Natural killer cell (primary cell): ENCODE measurements at regions not wholly inside any gene's neighbourhood (a gene's known extent, or its start where the extent isn't known, plus 50 kb on each side); places are given as distances from the start of the nearest gene placed in this dataset.

ENCODE experiments used
- ATAC-seq, 3 donors: fragments of 150-1000 bp in 2 of 3; fragments of 200-7000 bp in 1 of 3; cut with Tn5 transposase; 1 replicate in 1 of 3; 2 replicates in 2 of 3; pipeline ENCODE4 v1.10.0; 2021; ENCODE audit warnings: mild to moderate bottlenecking in 2 of 3, moderate library complexity in 2 of 3
- DNase-seq, 2 donors: peaks; one replicate each; pipeline versions ENCODE4 v3.0.0 to v3.0.0-alpha.2; 2013 to 2021; ENCODE audit warnings: mixed read lengths in 1 of 2
- H3K27ac ChIP-seq: one replicate; pipeline ENCODE4 v1.5.1; 2013; ENCODE audit warnings: mild to moderate bottlenecking, low read length
- H3K27me3 ChIP-seq: one replicate; pipeline ENCODE4 v1.6.1; 2013; ENCODE audit warnings: low read length; ENCODE audit not compliant: control insufficient read depth, insufficient read depth
- H3K36me3 ChIP-seq: one replicate; pipeline ENCODE4 v1.6.1; 2013; ENCODE audit warnings: low read length; ENCODE audit not compliant: control insufficient read depth, insufficient read depth
- H3K4me1 ChIP-seq: one replicate; pipeline ENCODE4 v1.6.1; 2013; ENCODE audit warnings: low read length; ENCODE audit not compliant: control insufficient read depth, insufficient read depth
- H3K4me3 ChIP-seq: one replicate; pipeline ENCODE4 v1.5.1; 2013; ENCODE audit warnings: low read length
- H3K9me3 ChIP-seq: one replicate; pipeline ENCODE4 v1.6.1; 2013; ENCODE audit warnings: low read length; ENCODE audit not compliant: control insufficient read depth, insufficient read depth
- H3K27ac Mint-ChIP-seq, 2 donors: one replicate each; pipeline ENCODE4 v1.8.0; 2022; ENCODE audit warnings: mild to moderate bottlenecking in 2 of 2, mixed read lengths in 2 of 2, moderate library complexity in 1 of 2
- H3K27me3 Mint-ChIP-seq, 2 donors: one replicate each; pipeline ENCODE4 v1.8.0; 2022; ENCODE audit warnings: low read depth in 2 of 2, mixed read lengths in 2 of 2
- H3K36me3 Mint-ChIP-seq: one replicate; pipeline ENCODE4 v1.8.0; 2022; ENCODE audit warnings: mixed read lengths
- H3K4me1 Mint-ChIP-seq, 2 donors: one replicate each; pipeline ENCODE4 v1.8.0; 2022; ENCODE audit warnings: mixed read lengths in 2 of 2
- H3K4me3 Mint-ChIP-seq: one replicate; pipeline ENCODE4 v1.8.0; 2022; ENCODE audit warnings: mild to moderate bottlenecking, moderate library complexity, mixed read lengths
- H3K9me3 Mint-ChIP-seq, 2 donors: one replicate each; pipeline ENCODE4 v1.8.0; 2022; ENCODE audit warnings: mixed read lengths in 2 of 2
- WGBS: methylation state at CpG from one replicate; pipeline ENCODE4 v1.1.7; 2013; ENCODE audit warnings: missing lambda C conversion rate; ENCODE audit not compliant: insufficient coverage; 5-methylcytosine and 5-hydroxymethylcytosine counted together
- intact Hi-C: fragments of 100-400 bp; cut with micrococcal nuclease; formaldehyde crosslinking; loops from one replicate; pipeline ENCODE4 v1.14.2; 2022
- TF ChIP-seq, protein P1 (sequence below): fragments of 200-600 bp; IDR thresholded peaks from one replicate; pipeline ENCODE4 v1.8.0; 2022; ENCODE audit warnings: antibody characterized with exemption

DNA sequence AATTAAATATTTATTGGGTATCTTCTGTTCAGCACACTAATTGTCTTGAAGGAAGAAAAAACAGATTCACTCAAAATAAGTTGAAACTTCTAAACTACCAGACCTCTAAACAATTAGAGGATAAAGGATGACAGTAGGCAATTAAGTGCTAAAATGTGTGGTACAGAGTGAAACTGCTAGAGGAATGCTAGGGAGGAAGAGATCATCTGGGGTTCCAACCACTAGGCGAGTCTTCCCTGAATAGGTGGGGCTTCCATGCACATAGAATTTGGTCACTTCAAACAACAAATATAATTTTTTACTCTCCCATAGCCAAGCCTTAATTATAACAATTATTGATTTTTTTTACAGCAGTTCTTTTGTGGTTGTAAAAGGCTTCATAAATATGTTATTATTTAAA is 559.0 kb upstream of the ZEB2 start:
- H3K4me1 ChIP-seq: no peaks in the 10 kb centered on the region
- no peaks in the 10 kb centered on the region for H3K27me3 ChIP-seq
- ATAC-seq (no peak), DNase-seq (no peak)
- Mint-ChIP-seq H3K27me3 (peaks cover 0 to 2% of the 10 kb centered on the region in 2 donors), H3K36me3 (no peaks in the 10 kb centered on the region), H3K4me1 (no peaks in the 10 kb centered on the region), H3K27ac (no peak overlapping the region), H3K9me3 (no peaks in the 10 kb centered on the region), H3K4me3 (no peak overlapping the region)
- no peaks in the 10 kb centered on the region for H3K36me3 ChIP-seq
- H3K27ac ChIP-seq: no peak overlapping the region
- TF ChIP-seq, protein P1, sequence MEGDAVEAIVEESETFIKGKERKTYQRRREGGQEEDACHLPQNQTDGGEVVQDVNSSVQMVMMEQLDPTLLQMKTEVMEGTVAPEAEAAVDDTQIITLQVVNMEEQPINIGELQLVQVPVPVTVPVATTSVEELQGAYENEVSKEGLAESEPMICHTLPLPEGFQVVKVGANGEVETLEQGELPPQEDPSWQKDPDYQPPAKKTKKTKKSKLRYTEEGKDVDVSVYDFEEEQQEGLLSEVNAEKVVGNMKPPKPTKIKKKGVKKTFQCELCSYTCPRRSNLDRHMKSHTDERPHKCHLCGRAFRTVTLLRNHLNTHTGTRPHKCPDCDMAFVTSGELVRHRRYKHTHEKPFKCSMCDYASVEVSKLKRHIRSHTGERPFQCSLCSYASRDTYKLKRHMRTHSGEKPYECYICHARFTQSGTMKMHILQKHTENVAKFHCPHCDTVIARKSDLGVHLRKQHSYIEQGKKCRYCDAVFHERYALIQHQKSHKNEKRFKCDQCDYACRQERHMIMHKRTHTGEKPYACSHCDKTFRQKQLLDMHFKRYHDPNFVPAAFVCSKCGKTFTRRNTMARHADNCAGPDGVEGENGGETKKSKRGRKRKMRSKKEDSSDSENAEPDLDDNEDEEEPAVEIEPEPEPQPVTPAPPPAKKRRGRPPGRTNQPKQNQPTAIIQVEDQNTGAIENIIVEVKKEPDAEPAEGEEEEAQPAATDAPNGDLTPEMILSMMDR: no peak
- no CpG with 5 or more reads among the region's 1 CpG for WGBS
- H3K4me3 ChIP-seq: no peak overlapping the region
- H3K9me3 ChIP-seq: no peaks in the 10 kb centered on the region
- intact Hi-C loops: no loop called here

DNA sequence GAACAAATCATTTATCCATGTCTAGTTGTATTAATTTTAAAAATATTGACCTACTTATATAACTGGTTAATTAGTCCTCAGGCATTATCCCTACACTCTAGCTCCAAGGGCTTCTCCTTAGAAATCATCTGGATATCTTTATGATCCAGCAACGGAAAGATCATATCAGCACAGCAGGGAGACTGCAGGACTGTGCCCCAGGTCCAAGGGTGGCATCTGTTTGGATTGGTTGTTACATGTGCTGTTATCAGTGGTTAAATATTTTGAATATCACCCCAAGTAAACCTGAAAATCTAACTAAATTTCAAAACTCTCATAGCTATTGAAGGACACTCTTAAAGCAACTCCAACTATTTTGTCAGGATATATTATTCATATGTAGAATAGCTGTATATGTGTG is 556.2 kb upstream of the ZEB2 start:
- H3K36me3 ChIP-seq: no peaks in the 10 kb centered on the region
- no peak overlapping the region for H3K4me3 ChIP-seq
- Mint-ChIP-seq H3K27ac (no peak overlapping the region), H3K36me3 (no peaks in the 10 kb centered on the region), H3K27me3 (peaks cover 0 to 2% of the 10 kb centered on the region in 2 donors), H3K9me3 (no peaks in the 10 kb centered on the region), H3K4me3 (no peak overlapping the region), H3K4me1 (peaks cover 0 to 5% of the 10 kb centered on the region in 2 donors)
- H3K4me1 ChIP-seq: no peaks in the 10 kb centered on the region
- no peak for ATAC-seq
- no peaks in the 10 kb centered on the region for H3K27me3 ChIP-seq
- no peak overlapping the region for H3K27ac ChIP-seq
- H3K9me3 ChIP-seq: no peaks in the 10 kb centered on the region
- TF ChIP-seq, protein P1: no peak
- intact Hi-C loops: no loop called here
- no peak for DNase-seq
- no CpG with 5 or more reads among the region's 1 CpG for WGBS

DNA sequence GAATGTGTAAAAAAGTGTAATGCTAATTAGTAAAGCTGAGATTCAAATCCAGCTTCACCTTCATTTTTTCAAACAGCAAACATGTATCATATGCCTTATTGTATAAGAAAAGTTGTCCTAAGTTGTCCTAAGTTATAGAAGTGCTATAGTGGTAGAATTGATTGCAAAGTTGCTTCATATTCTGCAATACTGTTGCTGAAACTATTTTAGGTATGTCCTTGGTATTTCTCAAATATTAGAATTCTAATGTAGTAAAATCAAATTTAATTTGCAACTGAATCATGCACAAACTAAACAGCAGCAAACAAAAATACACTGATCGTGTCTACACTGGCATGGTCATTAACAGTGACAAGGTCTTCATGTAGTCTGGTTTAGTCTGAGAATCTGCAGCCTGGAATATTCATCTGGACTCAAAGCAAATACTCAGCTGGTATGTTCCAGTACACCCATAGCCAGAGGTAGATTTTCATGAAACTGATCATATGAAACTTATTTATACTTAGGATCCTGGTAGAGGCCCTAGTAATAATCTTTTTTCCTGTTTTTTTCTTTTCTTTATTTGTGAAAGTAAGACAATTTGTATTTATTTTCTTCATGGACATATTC is 555.6 kb upstream of the ZEB2 start:
- no peak for ATAC-seq
- no peaks in the 10 kb centered on the region for H3K27me3 ChIP-seq
- no peaks in the 10 kb centered on the region for H3K9me3 Mint-ChIP-seq
- H3K36me3 Mint-ChIP-seq: no peaks in the 10 kb centered on the region
- H3K4me3 ChIP-seq: no peak overlapping the region
- no peak overlapping the region for H3K4me3 Mint-ChIP-seq
- TF ChIP-seq, protein P1: no peak
- intact Hi-C loops: no loop called here
- H3K9me3 ChIP-seq: no peaks in the 10 kb centered on the region
- DNase-seq: no peak
- no peak overlapping the region for H3K27ac ChIP-seq
- no peaks in the 10 kb centered on the region for H3K4me1 ChIP-seq
- H3K27ac Mint-ChIP-seq: no peak overlapping the region
- peaks cover 0 to 5% of the 10 kb centered on the region in 2 donors for H3K4me1 Mint-ChIP-seq
- WGBS: 86% methylated on average over 1 of the region's 1 CpG
- H3K36me3 ChIP-seq: no peaks in the 10 kb centered on the region
- H3K27me3 Mint-ChIP-seq: peaks cover 0 to 2% of the 10 kb centered on the region in 2 donors

DNA sequence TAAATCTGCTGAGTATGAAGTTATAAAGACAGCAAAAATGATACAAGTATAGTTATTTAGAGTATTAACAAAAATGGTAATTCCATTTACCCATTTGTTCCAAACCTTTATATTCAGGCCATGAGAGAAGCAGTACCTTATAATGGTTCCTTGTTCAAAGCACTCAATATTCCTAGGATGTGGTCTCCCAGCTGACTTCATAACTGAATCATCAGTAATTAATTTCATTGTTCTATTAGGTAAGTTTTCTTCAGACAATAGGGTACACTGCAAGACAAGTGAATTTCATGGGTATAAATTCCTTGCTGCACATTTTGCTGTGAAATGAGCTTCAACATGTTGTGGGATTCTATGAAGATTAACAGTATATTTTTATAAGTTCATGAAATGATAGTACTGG is 550.8 kb upstream of the ZEB2 start:
- H3K36me3 ChIP-seq: no peaks in the 10 kb centered on the region
- no peaks in the 10 kb centered on the region for H3K27me3 ChIP-seq
- H3K4me3 ChIP-seq: no peak overlapping the region
- no peak for ATAC-seq
- Mint-ChIP-seq H3K27me3 (peaks cover 0 to 5% of the 10 kb centered on the region in 2 donors), H3K36me3 (no peaks in the 10 kb centered on the region), H3K27ac (no peak overlapping the region), H3K4me1 (peaks cover 0 to 5% of the 10 kb centered on the region in 2 donors), H3K9me3 (no peaks in the 10 kb centered on the region), H3K4me3 (no peak overlapping the region)
- H3K4me1 ChIP-seq: no peaks in the 10 kb centered on the region
- H3K9me3 ChIP-seq: no peaks in the 10 kb centered on the region
- DNase-seq: no peak
- TF ChIP-seq, protein P1: no peak
- intact Hi-C loops: no loop called here
- no peak overlapping the region for H3K27ac ChIP-seq
